Activated T-helper 2 cell treated with anti-CD3 and anti-CD28 coated beads, Interferon-gamma antibody, Interleukin-2, Interleukin-4, amounts not matched to agents 10 μg/mL and 5 μg/mL and 100 μg/mL, durations not matched to agents 14 hours and 24 hours and 36 hours (primary cell): ENCODE measurements at regions not wholly inside any gene's neighbourhood (a gene's known extent, or its start where the extent isn't known, plus 50 kb on each side); places are given as distances from the start of the nearest gene placed in this dataset.

Experiments used
- DNase-seq: peaks from one replicate; pipeline ENCODE4 v3.0.0; 2021; ENCODE audit warnings: low spot score
- H3K27ac Mint-ChIP-seq: one replicate; pipeline ENCODE4 v1.8.0; 2021; ENCODE audit warnings: mixed read lengths
- H3K27me3 Mint-ChIP-seq: one replicate; pipeline ENCODE4 v1.8.0; 2021; ENCODE audit warnings: low read depth, mixed read lengths
- H3K36me3 Mint-ChIP-seq: one replicate; pipeline ENCODE4 v1.8.0; 2021; ENCODE audit warnings: low read depth, mixed read lengths
- H3K4me1 Mint-ChIP-seq: one replicate; pipeline ENCODE4 v1.8.0; 2021; ENCODE audit warnings: low read depth, mixed read lengths
- H3K4me3 Mint-ChIP-seq: one replicate; pipeline ENCODE4 v1.8.0; 2021; ENCODE audit warnings: low read depth, mild to moderate bottlenecking, moderate library complexity, mixed read lengths
- H3K9me3 Mint-ChIP-seq: one replicate; pipeline ENCODE4 v1.8.0; 2021; ENCODE audit warnings: mixed read lengths
- intact Hi-C: fragments of 100-400 bp; cut with micrococcal nuclease; formaldehyde crosslinking; loops from one replicate; pipeline ENCODE4 v1.15.1; 2023

DNA sequence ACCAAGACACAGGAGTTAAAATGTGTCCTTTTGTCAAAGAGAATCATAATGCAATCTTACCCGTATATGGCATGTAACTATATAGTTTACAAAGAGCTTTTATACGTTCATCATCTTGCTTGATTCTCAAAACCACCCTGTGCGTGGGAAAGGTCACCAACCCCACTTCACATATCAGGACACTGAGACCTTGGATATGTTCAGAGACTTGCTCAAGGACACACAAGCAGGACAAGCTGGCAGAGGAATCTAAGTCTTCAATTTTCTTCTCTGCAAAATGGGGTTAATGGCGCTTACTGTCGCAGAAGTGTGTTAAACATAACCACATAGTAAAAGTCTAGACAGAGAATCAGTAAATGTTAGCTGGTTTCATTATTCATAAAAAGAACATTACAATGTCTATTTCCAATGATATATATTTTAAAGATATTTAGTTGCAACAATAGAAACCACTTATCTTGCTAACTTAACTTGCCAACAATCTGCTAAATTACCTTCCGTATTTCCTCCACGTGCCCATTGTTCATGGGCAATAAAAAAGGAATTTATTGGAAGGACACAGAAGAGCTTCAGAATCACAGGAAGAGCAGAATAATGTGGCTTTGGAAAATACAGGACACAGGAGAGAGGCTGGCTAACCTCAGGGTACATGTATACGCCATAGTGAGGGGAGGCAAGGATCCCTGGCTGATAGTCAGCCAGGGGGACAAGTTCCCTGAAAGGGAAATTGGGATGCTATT, 64.6 kb upstream of the TAPT1 start:
- H3K27me3 Mint-ChIP-seq: peaks cover 4% of the 10 kb centered on the region
- H3K4me3 Mint-ChIP-seq: no peak overlapping the region
- H3K9me3 Mint-ChIP-seq: no peaks in the 10 kb centered on the region
- H3K4me1 Mint-ChIP-seq: peaks cover 3% of the 10 kb centered on the region
- DNase-seq: no peak
- no peak overlapping the region for H3K27ac Mint-ChIP-seq
- no peaks in the 10 kb centered on the region for H3K36me3 Mint-ChIP-seq
- intact Hi-C loops: no loop called here

- Mint-ChIP-seq H3K36me3 (no peaks in the 10 kb centered on the region), H3K4me1 (peaks cover 3% of the 10 kb centered on the region), H3K27ac (no peak overlapping the region), H3K4me3 (no peak overlapping the region), H3K9me3 (peaks cover 2% of the 10 kb centered on the region), H3K27me3 (peaks cover 4% of the 10 kb centered on the region)
- no peak for DNase-seq
- intact Hi-C loops: no loop called here
Observed at GRCh38 chr4:16289897-16290554, 63.8 kb upstream of the TAPT1 start.

GRCh38 chr4:16284050-16284449, 57.8 kb upstream of the TAPT1 start:
- Mint-ChIP-seq H3K4me3 (no peak overlapping the region), H3K9me3 (peaks cover 12% of the 10 kb centered on the region), H3K4me1 (no peaks in the 10 kb centered on the region), H3K27ac (no peak overlapping the region), H3K27me3 (peaks cover 10% of the 10 kb centered on the region), H3K36me3 (no peaks in the 10 kb centered on the region)
- intact Hi-C loops: no loop called here
- no peak for DNase-seq

- intact Hi-C loops: no loop called here
- Mint-ChIP-seq H3K4me3 (no peak overlapping the region), H3K27me3 (peaks cover 6% of the 10 kb centered on the region), H3K36me3 (peaks cover 3% of the 10 kb centered on the region), H3K4me1 (no peaks in the 10 kb centered on the region), H3K27ac (no peak overlapping the region), H3K9me3 (peaks cover 13% of the 10 kb centered on the region)
- DNase-seq: no peak
Observed at GRCh38 chr4:16278178-16278577, 51.9 kb upstream of the TAPT1 start.
